ENCODE measurements at regions not wholly inside any gene's neighbourhood (a gene's known extent, or its start where the extent isn't known, plus 50 kb on each side); places are given as distances from the start of the nearest gene placed in this dataset.

GRCh38 chr9:118578467-118578866, 790.8 kb downstream of the BRINP1 start:
- H3K4me2 ChIP-seq (ENCODE audit: low read depth, low read length, poor library complexity, severe bottlenecking) = no peak overlapping the region
- peaks cover 1% of the 10 kb centered on the region; the same call in 1 of the 2 replicates for H3K9me3 ChIP-seq (ENCODE audit: insufficient read depth, low read depth, low read length)
- no peaks in the 10 kb centered on the region for H3K4me1 ChIP-seq (ENCODE audit: insufficient read depth, low read length, poor library complexity, severe bottlenecking)
- no peak overlapping the region for H2AFZ ChIP-seq (ENCODE audit: low read length)
- H3K9ac ChIP-seq (ENCODE audit: low read depth, low read length, poor library complexity, severe bottlenecking) = no peak overlapping the region
- no peaks in the 10 kb centered on the region for H3K79me2 ChIP-seq (ENCODE audit: insufficient read depth, low read length)
- no peaks in the 10 kb centered on the region for H3F3A ChIP-seq (ENCODE audit: low read depth)
- no peaks in the 10 kb centered on the region for H4K20me1 ChIP-seq (ENCODE audit: insufficient read depth, low read length, poor library complexity, severe bottlenecking)
- no peaks in the 10 kb centered on the region for H3K36me3 ChIP-seq (ENCODE audit: insufficient read depth, low read length)
- TF ChIP-seq CTCF (conservative IDR thresholded peaks at IDR 0.05; ENCODE audit: low read length) = no peak
- no peak for TF ChIP-seq EZH2phosphoT487 (IDR thresholded peaks at IDR 0.05; ENCODE audit: borderline replicate concordance)
- H3K9me2 ChIP-seq (replicated peaks; ENCODE audit: low read depth, low read length) = no peaks in the 10 kb centered on the region
- H3K27me3 ChIP-seq (ENCODE audit: insufficient read depth, low read length, poor library complexity, severe bottlenecking) = no peaks in the 10 kb centered on the region
- no peak overlapping the region for H3K4me3 ChIP-seq (ENCODE audit: low read length, poor library complexity, severe bottlenecking)

- H3K79me2 ChIP-seq (ENCODE audit: insufficient read depth, low read length) = no peaks in the 10 kb centered on the region
- H3K4me1 ChIP-seq (ENCODE audit: insufficient read depth, low read length, poor library complexity, severe bottlenecking) = no peaks in the 10 kb centered on the region
- no peaks in the 10 kb centered on the region for H3K36me3 ChIP-seq (ENCODE audit: insufficient read depth, low read length)
- no peak overlapping the region for H2AFZ ChIP-seq (ENCODE audit: low read length)
- H3F3A ChIP-seq (ENCODE audit: low read depth) = no peaks in the 10 kb centered on the region
- no peak overlapping the region for H3K9ac ChIP-seq (ENCODE audit: low read depth, low read length, poor library complexity, severe bottlenecking)
- no peak overlapping the region for H3K4me3 ChIP-seq (ENCODE audit: low read length, poor library complexity, severe bottlenecking)
- peaks cover 3% of the 10 kb centered on the region; the same call in 1 of the 2 replicates for H3K9me3 ChIP-seq (ENCODE audit: insufficient read depth, low read depth, low read length)
- TF ChIP-seq CTCF (conservative IDR thresholded peaks at IDR 0.05; ENCODE audit: low read length) (no peak), EZH2phosphoT487 (IDR thresholded peaks at IDR 0.05; ENCODE audit: borderline replicate concordance) (no peak)
- no peaks in the 10 kb centered on the region for H3K9me2 ChIP-seq (replicated peaks; ENCODE audit: low read depth, low read length)
- no peaks in the 10 kb centered on the region for H3K27me3 ChIP-seq (ENCODE audit: insufficient read depth, low read length, poor library complexity, severe bottlenecking)
- H3K4me2 ChIP-seq (ENCODE audit: low read depth, low read length, poor library complexity, severe bottlenecking) = no peak overlapping the region
- no peaks in the 10 kb centered on the region for H4K20me1 ChIP-seq (ENCODE audit: insufficient read depth, low read length, poor library complexity, severe bottlenecking)
Observed at GRCh38 chr9:118583414-118583813, 785.8 kb downstream of the BRINP1 start.

- H3F3A ChIP-seq (ENCODE audit: low read depth) = no peaks in the 10 kb centered on the region
- no peaks in the 10 kb centered on the region for H3K36me3 ChIP-seq (ENCODE audit: insufficient read depth, low read length)
- TF ChIP-seq CTCF (conservative IDR thresholded peaks at IDR 0.05; ENCODE audit: low read length) = no peak
- TF ChIP-seq EZH2phosphoT487 (IDR thresholded peaks at IDR 0.05; ENCODE audit: borderline replicate concordance) = no peak
- peaks cover 3% of the 10 kb centered on the region; the same call in 1 of the 2 replicates for H3K9me3 ChIP-seq (ENCODE audit: insufficient read depth, low read depth, low read length)
- H4K20me1 ChIP-seq (ENCODE audit: insufficient read depth, low read length, poor library complexity, severe bottlenecking) = no peaks in the 10 kb centered on the region
- no peaks in the 10 kb centered on the region for H3K27me3 ChIP-seq (ENCODE audit: insufficient read depth, low read length, poor library complexity, severe bottlenecking)
- H2AFZ ChIP-seq (ENCODE audit: low read length) = no peak overlapping the region
- no peak overlapping the region for H3K9ac ChIP-seq (ENCODE audit: low read depth, low read length, poor library complexity, severe bottlenecking)
- H3K4me3 ChIP-seq (ENCODE audit: low read length, poor library complexity, severe bottlenecking) = no peak overlapping the region
- no peaks in the 10 kb centered on the region for H3K9me2 ChIP-seq (replicated peaks; ENCODE audit: low read depth, low read length)
- no peaks in the 10 kb centered on the region for H3K79me2 ChIP-seq (ENCODE audit: insufficient read depth, low read length)
- H3K4me1 ChIP-seq (ENCODE audit: insufficient read depth, low read length, poor library complexity, severe bottlenecking) = no peaks in the 10 kb centered on the region
- no peak overlapping the region for H3K4me2 ChIP-seq (ENCODE audit: low read depth, low read length, poor library complexity, severe bottlenecking)
Observed at GRCh38 chr9:118586978-118587377, 782.3 kb downstream of the BRINP1 start.
